ENCODE measurements at regions not wholly inside any gene's neighbourhood (a gene's known extent, or its start where the extent isn't known, plus 50 kb on each side); places are given as distances from the start of the nearest gene placed in this dataset.

DNA sequence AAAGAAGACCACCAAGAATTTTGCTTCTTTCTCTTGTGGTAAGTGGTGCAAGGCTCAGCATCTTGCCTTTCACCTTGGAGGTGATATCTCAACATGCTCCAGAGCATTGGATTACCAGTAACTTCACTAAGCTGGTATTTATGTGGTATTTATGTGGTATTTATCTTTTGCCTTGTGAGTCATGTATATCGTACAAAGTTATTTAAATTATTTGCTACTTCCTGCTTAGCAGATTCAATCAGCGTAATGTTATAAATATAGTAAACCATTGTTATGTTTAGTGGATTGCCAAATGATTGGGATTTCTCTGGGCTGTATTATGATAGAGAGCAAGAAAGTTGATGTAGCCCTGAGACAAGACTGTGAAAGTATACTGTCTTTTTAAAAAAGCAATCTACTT, 366.4 kb downstream of the IPO8 start:
- TF ChIP-seq, protein P1, sequence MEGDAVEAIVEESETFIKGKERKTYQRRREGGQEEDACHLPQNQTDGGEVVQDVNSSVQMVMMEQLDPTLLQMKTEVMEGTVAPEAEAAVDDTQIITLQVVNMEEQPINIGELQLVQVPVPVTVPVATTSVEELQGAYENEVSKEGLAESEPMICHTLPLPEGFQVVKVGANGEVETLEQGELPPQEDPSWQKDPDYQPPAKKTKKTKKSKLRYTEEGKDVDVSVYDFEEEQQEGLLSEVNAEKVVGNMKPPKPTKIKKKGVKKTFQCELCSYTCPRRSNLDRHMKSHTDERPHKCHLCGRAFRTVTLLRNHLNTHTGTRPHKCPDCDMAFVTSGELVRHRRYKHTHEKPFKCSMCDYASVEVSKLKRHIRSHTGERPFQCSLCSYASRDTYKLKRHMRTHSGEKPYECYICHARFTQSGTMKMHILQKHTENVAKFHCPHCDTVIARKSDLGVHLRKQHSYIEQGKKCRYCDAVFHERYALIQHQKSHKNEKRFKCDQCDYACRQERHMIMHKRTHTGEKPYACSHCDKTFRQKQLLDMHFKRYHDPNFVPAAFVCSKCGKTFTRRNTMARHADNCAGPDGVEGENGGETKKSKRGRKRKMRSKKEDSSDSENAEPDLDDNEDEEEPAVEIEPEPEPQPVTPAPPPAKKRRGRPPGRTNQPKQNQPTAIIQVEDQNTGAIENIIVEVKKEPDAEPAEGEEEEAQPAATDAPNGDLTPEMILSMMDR (IDR thresholded peaks at IDR 0.05) = no peak
- TF ChIP-seq POLR2A (IDR thresholded peaks at IDR 0.05) (no peak), EP300 (IDR thresholded peaks at IDR 0.05) (no peak), POLR2AphosphoS5 (IDR thresholded peaks at IDR 0.05) (no peak)

Data from suprapubic skin (tissue), 4 donors.